Sigmoid colon (tissue), 4 donors: ENCODE measurements at regions not wholly inside any gene's neighbourhood (a gene's known extent, or its start where the extent isn't known, plus 50 kb on each side); places are given as distances from the start of the nearest gene placed in this dataset.

ENCODE experiments used
- POLR2AphosphoS5 ChIP-seq, 4 donors: sonication (generic); formaldehyde crosslinking; IDR thresholded peaks; one replicate each; pipeline ENCODE4 v1.6.1; 2017; ENCODE audit warnings: antibody characterized with exemption in 4 of 4
- TF ChIP-seq, protein P1 (sequence below), 4 experiments: fragments of 450-650 bp in 3 of 4; fragments of 200-600 bp in 1 of 4; IDR thresholded peaks; one replicate each; pipeline ENCODE4 v1.5.1; 2016 to 2019; ENCODE audit warnings: antibody characterized with exemption in 4 of 4, mild to moderate bottlenecking in 3 of 4, moderate library complexity in 2 of 4

DNA sequence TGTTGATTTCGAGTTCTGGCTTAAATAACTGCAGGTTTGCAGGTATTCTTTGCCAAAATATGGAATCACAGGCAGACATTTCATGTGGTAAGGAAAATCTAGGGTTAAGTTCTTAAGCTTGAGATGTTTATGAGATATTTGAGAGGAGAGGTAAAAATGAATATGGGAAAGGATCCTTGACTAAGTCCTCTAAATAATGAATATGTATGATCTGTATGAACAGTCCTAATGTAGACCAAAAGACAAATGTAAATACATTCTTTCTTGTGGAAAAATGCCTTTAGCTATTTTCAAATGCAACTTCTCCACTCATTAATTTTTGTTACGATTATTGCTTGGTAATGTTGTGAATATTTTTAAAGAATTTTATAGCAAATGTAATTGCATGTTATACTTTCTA, 1632.6 kb downstream of the SUCLG1 start:
- TF ChIP-seq, protein P1, sequence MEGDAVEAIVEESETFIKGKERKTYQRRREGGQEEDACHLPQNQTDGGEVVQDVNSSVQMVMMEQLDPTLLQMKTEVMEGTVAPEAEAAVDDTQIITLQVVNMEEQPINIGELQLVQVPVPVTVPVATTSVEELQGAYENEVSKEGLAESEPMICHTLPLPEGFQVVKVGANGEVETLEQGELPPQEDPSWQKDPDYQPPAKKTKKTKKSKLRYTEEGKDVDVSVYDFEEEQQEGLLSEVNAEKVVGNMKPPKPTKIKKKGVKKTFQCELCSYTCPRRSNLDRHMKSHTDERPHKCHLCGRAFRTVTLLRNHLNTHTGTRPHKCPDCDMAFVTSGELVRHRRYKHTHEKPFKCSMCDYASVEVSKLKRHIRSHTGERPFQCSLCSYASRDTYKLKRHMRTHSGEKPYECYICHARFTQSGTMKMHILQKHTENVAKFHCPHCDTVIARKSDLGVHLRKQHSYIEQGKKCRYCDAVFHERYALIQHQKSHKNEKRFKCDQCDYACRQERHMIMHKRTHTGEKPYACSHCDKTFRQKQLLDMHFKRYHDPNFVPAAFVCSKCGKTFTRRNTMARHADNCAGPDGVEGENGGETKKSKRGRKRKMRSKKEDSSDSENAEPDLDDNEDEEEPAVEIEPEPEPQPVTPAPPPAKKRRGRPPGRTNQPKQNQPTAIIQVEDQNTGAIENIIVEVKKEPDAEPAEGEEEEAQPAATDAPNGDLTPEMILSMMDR (IDR thresholded peaks at IDR 0.05), result no peak
- no peak for TF ChIP-seq POLR2AphosphoS5 (IDR thresholded peaks at IDR 0.05)
